Uterus (tissue), 3 donors: ENCODE measurements at regions not wholly inside any gene's neighbourhood (a gene's known extent, or its start where the extent isn't known, plus 50 kb on each side); places are given as distances from the start of the nearest gene placed in this dataset.

Experiments used
- DNase-seq, 2 donors: peaks; one replicate each; pipeline ENCODE4 v3.0.0-alpha.2; 2019 to 2020
- H3K27ac ChIP-seq, 2 donors: fragments of 200-600 bp; sonication (generic); 1 replicate in 1 of 2; 2 replicates in 1 of 2; pipeline ENCODE4 v1.5.1; 2016 to 2018
- H3K27me3 ChIP-seq, 2 donors: fragments of 200-600 bp; sonication (generic); one replicate each; pipeline ENCODE4 v1.5.1; 2018 to 2019; ENCODE audit warnings: control low read depth in 1 of 2
- H3K36me3 ChIP-seq, 2 donors: fragments of 200-600 bp; sonication (generic); one replicate each; pipeline ENCODE4 v1.5.1; 2019; ENCODE audit warnings: control low read depth in 1 of 2
- H3K4me1 ChIP-seq, 2 donors: fragments of 200-600 bp; sonication (generic); one replicate each; pipeline ENCODE4 v1.5.1; 2018 to 2019; ENCODE audit warnings: control low read depth in 1 of 2
- H3K4me3 ChIP-seq, 2 donors: fragments of 200-600 bp; sonication (generic); 1 replicate in 1 of 2; 2 replicates in 1 of 2; pipeline ENCODE4 v1.5.1; 2018 to 2019; ENCODE audit warnings: mild to moderate bottlenecking in 1 of 2
- H3K9me3 ChIP-seq, 2 donors: fragments of 200-600 bp; sonication (generic); one replicate each; pipeline ENCODE4 v1.5.1; 2019; ENCODE audit warnings: control low read depth in 1 of 2
- POLR2A ChIP-seq, 2 donors: fragments of 450-650 bp; IDR thresholded peaks; one replicate each; pipeline ENCODE4 v1.6.1; 2016; ENCODE audit warnings: antibody characterized with exemption in 2 of 2, mild to moderate bottlenecking in 1 of 2, moderate library complexity in 1 of 2
- intact Hi-C: fragments of 100-400 bp; cut with DNase I; formaldehyde crosslinking; loops from one replicate; pipeline ENCODE4 v1.15.1; 2023; ENCODE audit warnings: low total_unique reads
- TF ChIP-seq, protein P1 (sequence below), 4 experiments: fragments of 200-600 bp in 2 of 4; fragments of 450-650 bp in 2 of 4; sonication (generic) in 2 of 4; IDR thresholded peaks; one replicate each; pipeline ENCODE4 v1.5.1; 2016 to 2019; ENCODE audit warnings: antibody characterized with exemption in 4 of 4, mild to moderate bottlenecking in 2 of 4, moderate library complexity in 1 of 4
- donor health status: DM: yes; HTN: yes; CAD: no.

DNA sequence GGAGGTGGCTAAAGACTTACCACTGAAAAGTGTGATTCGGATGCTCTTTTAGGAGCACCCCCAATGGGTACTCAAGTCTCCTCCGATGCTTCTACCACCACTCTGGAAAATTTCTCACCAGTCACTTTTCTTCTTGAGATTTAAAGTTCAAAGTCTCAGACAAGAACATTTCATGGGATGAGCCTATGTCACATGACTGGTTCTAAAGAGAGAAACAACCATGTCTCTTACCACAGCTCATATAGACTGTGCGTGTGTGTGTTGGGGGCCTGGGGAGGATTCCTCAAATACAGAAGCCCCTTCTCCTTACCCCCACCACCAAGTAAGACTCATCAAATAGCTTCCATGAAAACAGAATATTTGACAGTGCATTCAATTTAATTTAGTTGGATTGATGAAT, 181.7 kb upstream of the MIR17HG start:
- intact Hi-C loops, result no loop called here
- no peak for DNase-seq
- TF ChIP-seq, protein P1, sequence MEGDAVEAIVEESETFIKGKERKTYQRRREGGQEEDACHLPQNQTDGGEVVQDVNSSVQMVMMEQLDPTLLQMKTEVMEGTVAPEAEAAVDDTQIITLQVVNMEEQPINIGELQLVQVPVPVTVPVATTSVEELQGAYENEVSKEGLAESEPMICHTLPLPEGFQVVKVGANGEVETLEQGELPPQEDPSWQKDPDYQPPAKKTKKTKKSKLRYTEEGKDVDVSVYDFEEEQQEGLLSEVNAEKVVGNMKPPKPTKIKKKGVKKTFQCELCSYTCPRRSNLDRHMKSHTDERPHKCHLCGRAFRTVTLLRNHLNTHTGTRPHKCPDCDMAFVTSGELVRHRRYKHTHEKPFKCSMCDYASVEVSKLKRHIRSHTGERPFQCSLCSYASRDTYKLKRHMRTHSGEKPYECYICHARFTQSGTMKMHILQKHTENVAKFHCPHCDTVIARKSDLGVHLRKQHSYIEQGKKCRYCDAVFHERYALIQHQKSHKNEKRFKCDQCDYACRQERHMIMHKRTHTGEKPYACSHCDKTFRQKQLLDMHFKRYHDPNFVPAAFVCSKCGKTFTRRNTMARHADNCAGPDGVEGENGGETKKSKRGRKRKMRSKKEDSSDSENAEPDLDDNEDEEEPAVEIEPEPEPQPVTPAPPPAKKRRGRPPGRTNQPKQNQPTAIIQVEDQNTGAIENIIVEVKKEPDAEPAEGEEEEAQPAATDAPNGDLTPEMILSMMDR (IDR thresholded peaks at IDR 0.05), result no peak
- TF ChIP-seq POLR2A (IDR thresholded peaks at IDR 0.05), result no peak
- no peaks in the 10 kb centered on the region for H3K4me1 ChIP-seq
- H3K36me3 ChIP-seq, result no peaks in the 10 kb centered on the region
- H3K4me3 ChIP-seq, result no peak overlapping the region
- no peaks in the 10 kb centered on the region for H3K9me3 ChIP-seq
- no peak overlapping the region for H3K27ac ChIP-seq
- H3K27me3 ChIP-seq, result no peaks in the 10 kb centered on the region

DNA sequence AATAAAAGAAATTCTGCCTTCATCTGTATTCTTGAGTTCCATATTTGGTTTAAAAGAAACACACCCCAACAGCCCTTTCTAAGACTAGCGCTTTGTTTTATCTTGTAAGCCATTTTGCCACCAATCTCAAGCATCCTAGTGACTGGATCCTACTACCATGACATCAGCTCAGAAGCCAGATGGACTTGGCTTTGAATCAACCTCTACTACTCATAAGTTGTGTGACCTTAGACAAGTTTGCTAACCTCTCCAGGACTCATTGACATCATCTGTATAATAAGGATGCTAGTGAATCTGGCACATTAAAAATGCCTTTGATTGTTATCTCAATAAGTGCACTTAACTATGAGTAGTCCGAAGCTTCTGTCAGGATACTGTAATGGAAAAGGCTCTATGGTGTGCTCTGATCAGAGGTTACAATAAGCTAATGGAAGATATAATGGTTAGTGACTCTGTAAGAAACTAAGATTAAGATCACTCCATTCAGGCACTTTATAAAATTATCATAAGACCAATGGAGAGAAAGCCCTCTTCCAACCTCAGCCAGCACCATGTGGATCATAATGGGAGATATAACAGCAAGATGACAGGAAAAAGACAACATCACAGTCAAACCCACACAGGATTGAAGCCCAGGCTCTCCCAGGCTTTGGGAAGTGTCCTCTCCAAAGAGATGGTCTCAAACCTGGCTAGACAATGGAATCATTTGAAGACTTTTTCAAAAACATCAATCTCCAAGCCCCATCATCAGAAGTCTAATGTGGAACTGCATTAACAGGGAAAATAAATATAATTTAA, 180.6 kb upstream of the MIR17HG start:
- Histone ChIP-seq H3K4me3 (no peak overlapping the region), H3K4me1 (no peaks in the 10 kb centered on the region), H3K36me3 (no peaks in the 10 kb centered on the region), H3K27ac (no peak overlapping the region), H3K9me3 (no peaks in the 10 kb centered on the region), H3K27me3 (no peaks in the 10 kb centered on the region)
- TF ChIP-seq POLR2A (IDR thresholded peaks at IDR 0.05), result no peak
- TF ChIP-seq, protein P1 (IDR thresholded peaks at IDR 0.05), result no peak
- intact Hi-C loops, result no loop called here
- DNase-seq, result no peak

DNA sequence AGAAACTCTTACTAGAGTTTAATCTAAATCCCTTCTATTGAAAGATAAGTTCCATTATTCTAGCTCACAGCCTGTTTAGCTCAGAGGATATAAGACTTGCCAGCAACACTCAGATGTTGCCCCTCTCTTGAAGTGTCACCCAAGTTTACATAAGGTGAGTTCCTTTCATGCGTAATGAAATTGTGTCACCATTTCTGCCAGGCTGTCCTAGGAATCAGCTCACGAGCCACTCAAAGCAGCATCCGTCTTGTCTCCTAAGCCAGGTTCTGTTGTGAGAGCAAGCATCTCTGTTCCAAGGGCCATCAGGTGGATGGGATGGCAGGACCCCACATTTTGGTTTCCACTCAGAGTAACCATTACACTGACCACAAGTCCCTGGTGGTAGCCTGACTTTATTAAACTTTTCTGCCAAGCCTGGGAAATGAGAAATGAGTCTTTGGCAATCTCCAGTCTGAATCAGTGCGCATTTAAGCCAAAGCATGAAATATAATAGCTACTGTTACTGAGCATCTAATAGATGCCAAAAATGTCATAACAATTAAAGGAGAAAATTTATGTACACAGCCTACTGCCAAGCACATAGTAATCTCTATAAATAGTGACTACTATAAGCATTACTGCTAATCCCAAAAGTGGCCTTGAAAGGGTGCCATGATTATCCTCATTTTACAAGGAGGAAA, 179.6 kb upstream of the MIR17HG start:
- no peak overlapping the region for H3K27ac ChIP-seq
- TF ChIP-seq, protein P1 (IDR thresholded peaks at IDR 0.05), result no peak
- no peak for TF ChIP-seq POLR2A (IDR thresholded peaks at IDR 0.05)
- intact Hi-C loops, result no loop called here
- H3K4me1 ChIP-seq, result no peaks in the 10 kb centered on the region
- H3K36me3 ChIP-seq, result no peaks in the 10 kb centered on the region
- no peaks in the 10 kb centered on the region for H3K27me3 ChIP-seq
- no peak for DNase-seq
- H3K9me3 ChIP-seq, result no peaks in the 10 kb centered on the region
- no peak overlapping the region for H3K4me3 ChIP-seq

DNA sequence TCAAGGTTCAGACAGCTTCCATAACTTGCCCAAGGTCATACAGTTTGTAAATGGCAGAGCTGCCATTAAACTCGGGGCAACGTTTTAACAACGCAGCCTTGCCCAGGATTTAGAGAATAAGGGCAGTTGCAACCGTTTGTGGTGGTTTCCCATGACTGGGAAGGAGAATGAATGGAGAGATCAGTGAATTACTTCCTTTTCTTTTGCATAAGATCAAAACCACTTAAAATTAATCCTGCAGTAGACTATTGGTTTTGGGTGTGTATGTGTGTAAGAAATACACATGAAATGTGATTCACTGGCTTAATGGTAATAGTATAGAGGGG, 179.1 kb upstream of the MIR17HG start:
- H3K27ac ChIP-seq, result no peak overlapping the region
- TF ChIP-seq POLR2A (IDR thresholded peaks at IDR 0.05), result no peak
- TF ChIP-seq, protein P1 (IDR thresholded peaks at IDR 0.05), result no peak

GRCh38 chr13:91169321-91170050, 178.0 kb upstream of the MIR17HG start:
- no peaks in the 10 kb centered on the region for H3K4me1 ChIP-seq
- no peaks in the 10 kb centered on the region for H3K9me3 ChIP-seq
- intact Hi-C loops, result no loop called here
- TF ChIP-seq POLR2A (IDR thresholded peaks at IDR 0.05), result no peak
- TF ChIP-seq, protein P1 (IDR thresholded peaks at IDR 0.05), result no peak
- H3K27ac ChIP-seq, result no peak overlapping the region
- no peak overlapping the region for H3K4me3 ChIP-seq
- H3K36me3 ChIP-seq, result no peaks in the 10 kb centered on the region
- no peak for DNase-seq
- no peaks in the 10 kb centered on the region for H3K27me3 ChIP-seq

More for the DNA sequence above, 179.1 kb upstream of the MIR17HG start:
- no peaks in the 10 kb centered on the region for H3K4me1 ChIP-seq
- no peak for DNase-seq
- H3K9me3 ChIP-seq, result no peaks in the 10 kb centered on the region
- H3K36me3 ChIP-seq, result no peaks in the 10 kb centered on the region
- intact Hi-C loops, result no loop called here
- H3K4me3 ChIP-seq, result no peak overlapping the region
- no peaks in the 10 kb centered on the region for H3K27me3 ChIP-seq
